Mammary epithelial cell (primary cell): ENCODE measurements at regions not wholly inside any gene's neighbourhood (a gene's known extent, or its start where the extent isn't known, plus 50 kb on each side); places are given as distances from the start of the nearest gene placed in this dataset.

Experiments
- CTCF ChIP-seq, 2 donors: IDR thresholded peaks in 1 of 2; conservative IDR thresholded peaks in 1 of 2; 2 replicates each; pipeline ENCODE4 v1.5.1; 2011 to 2012; ENCODE audit warnings: inconsistent platforms in 2 of 2, low read length in 2 of 2, mild to moderate bottlenecking in 2 of 2, control low read depth in 1 of 2, low read depth in 1 of 2; ENCODE audit not compliant: insufficient read depth in 1 of 2; ENCODE audit errors: extremely low read depth in 1 of 2
- EZH2 ChIP-seq: IDR thresholded peaks from 2 replicates; pipeline ENCODE4 v1.6.1; 2012; ENCODE audit warnings: low read length, inconsistent platforms, borderline replicate concordance

DNA sequence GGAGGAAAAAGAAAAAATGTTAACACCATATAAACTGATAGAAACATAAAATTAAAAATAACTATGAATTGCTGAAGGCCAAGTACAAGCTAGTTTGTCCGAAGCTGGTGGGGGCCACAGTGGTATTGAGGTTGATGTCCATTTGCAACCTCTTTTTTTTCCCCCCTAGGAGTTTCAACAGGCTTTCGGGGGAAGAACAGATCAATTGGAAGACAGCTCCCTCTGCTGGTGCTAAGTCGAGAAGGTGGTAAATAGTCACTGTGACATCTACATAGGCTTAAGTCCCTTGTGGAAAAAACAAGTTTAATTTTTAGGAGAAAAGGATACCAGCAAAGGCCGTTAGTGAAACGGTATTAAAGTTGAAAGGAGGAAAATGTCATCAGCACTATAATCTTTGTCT is 115.7 kb upstream of the ZXDA start:
- TF ChIP-seq CTCF (conservative IDR thresholded peaks at IDR 0.05 in 1 of 2, IDR thresholded peaks at IDR 0.05 in 1 of 2; ENCODE audit: extremely low read depth in 1 of 2, insufficient read depth in 1 of 2, low read depth in 1 of 2, low read length in 2 of 2) (peak; percentile 53 to 76), EZH2 (no peak)
